B cell (primary cell): ENCODE measurements at regions not wholly inside any gene's neighbourhood (a gene's known extent, or its start where the extent isn't known, plus 50 kb on each side); places are given as distances from the start of the nearest gene placed in this dataset.

Source experiments
- ATAC-seq: fragments of 200-7000 bp; cut with Tn5 transposase; one replicate; pipeline ENCODE4 v1.10.0; 2021; ENCODE audit warnings: low read depth, mild to moderate bottlenecking, moderate number of reproducible peaks, moderate library complexity
- CTCF ChIA-PET: fragments of 350-600 bp; sonication (Branson Sonifier 250); formaldehyde crosslinking; loops from one replicate; lab custom pipeline; 2021; ENCODE audit warnings: antibody characterized with exemption, inconsistent platforms; lab: Charles Lee
- POLR2A ChIA-PET: fragments of 350-600 bp; sonication (Branson Sonifier 250); formaldehyde crosslinking; loops from one replicate; lab custom pipeline; 2021; ENCODE audit warnings: antibody characterized with exemption; lab: Charles Lee
- DNase-seq: peaks from one replicate; pipeline ENCODE4 v3.0.0; 2013
- H2AFZ ChIP-seq: 2 replicates; pipeline ENCODE4 v1.6.1; 2012; ENCODE audit warnings: mild to moderate bottlenecking, low read depth, low read length; ENCODE audit not compliant: insufficient read depth, poor library complexity, severe bottlenecking
- H3K27ac ChIP-seq, 2 donors: 1 replicate in 1 of 2; 2 replicates in 1 of 2; pipeline ENCODE4 v1.5.1; 2012 to 2013; ENCODE audit warnings: low read length in 2 of 2, mild to moderate bottlenecking in 2 of 2, moderate library complexity in 1 of 2
- H3K27me3 ChIP-seq, 4 experiments: fragments of 200-600 bp in 1 of 4; sonication (generic) in 1 of 4; replicated peaks in 1 of 4; 1 replicate in 2 of 4; 2 replicates in 2 of 4; pipeline versions ENCODE4 v1.6.1 to v1.7.0; 2013 to 2016; ENCODE audit warnings: low read length in 3 of 4, mild to moderate bottlenecking in 2 of 4, mixed read lengths in 1 of 4, moderate library complexity in 1 of 4; ENCODE audit not compliant: insufficient read depth in 4 of 4, control insufficient read depth in 3 of 4; ENCODE audit errors: control extremely low read depth in 1 of 4
- H3K36me3 ChIP-seq, 2 experiments: replicated peaks in 1 of 2; 1 replicate in 1 of 2; 2 replicates in 1 of 2; pipeline versions ENCODE4 v1.6.1 to v1.7.1; 2013; ENCODE audit warnings: low read length in 1 of 2; ENCODE audit not compliant: insufficient read depth in 2 of 2, control insufficient read depth in 1 of 2; ENCODE audit errors: control extremely low read depth in 1 of 2, extremely low read depth in 1 of 2
- H3K4me1 ChIP-seq, 2 donors: fragments of 200-600 bp in 1 of 2; sonication (generic) in 1 of 2; 1 replicate in 1 of 2; 2 replicates in 1 of 2; pipeline versions ENCODE4 v1.5.1 to v1.6.1; 2013 to 2017; ENCODE audit warnings: low read length in 2 of 2; ENCODE audit not compliant: control insufficient read depth in 2 of 2, insufficient read depth in 2 of 2
- H3K4me2 ChIP-seq: replicated peaks from 2 replicates; pipeline ENCODE3; 2012; ENCODE audit warnings: mild to moderate bottlenecking, low read depth, low read length; ENCODE audit not compliant: poor library complexity, severe bottlenecking
- H3K4me3 ChIP-seq, 5 experiments: fragments of 200-600 bp in 1 of 5; sonication (generic) in 1 of 5; 1 replicate in 3 of 5; 2 replicates in 2 of 5; pipeline versions ENCODE4 v1.5.1 to v1.7.0; 2011 to 2016; ENCODE audit warnings: low read length in 4 of 5, mild to moderate bottlenecking in 4 of 5, low read depth in 2 of 5, control low read depth in 1 of 5, moderate library complexity in 1 of 5; ENCODE audit not compliant: insufficient read depth in 1 of 5; ENCODE audit errors: control extremely low read depth in 1 of 5, extremely low read depth in 1 of 5
- H3K79me2 ChIP-seq: fragments of 200-600 bp; sonication (generic); one replicate; pipeline ENCODE4 v1.6.0; 2016; ENCODE audit warnings: low read length; ENCODE audit not compliant: control insufficient read depth, insufficient read depth
- H3K9ac ChIP-seq: fragments of 200-600 bp; sonication (generic); 2 replicates; pipeline ENCODE4 v1.6.1; 2017; ENCODE audit warnings: mild to moderate bottlenecking, low read length, moderate library complexity
- H3K9me3 ChIP-seq, 3 donors: one replicate each; pipeline versions ENCODE4 v1.6.1 to v1.7.1; 2013; ENCODE audit warnings: low read length in 2 of 3; ENCODE audit not compliant: control insufficient read depth in 2 of 3, insufficient read depth in 1 of 3; ENCODE audit errors: control extremely low read depth in 1 of 3
- H4K20me1 ChIP-seq: 2 replicates; pipeline ENCODE4 v1.6.0; 2012; ENCODE audit warnings: mild to moderate bottlenecking, low read length; ENCODE audit not compliant: insufficient read depth, control insufficient read depth, poor library complexity, severe bottlenecking
- H3K27ac Mint-ChIP-seq: one replicate; pipeline ENCODE4 v1.8.0; 2021; ENCODE audit warnings: mixed read lengths
- H3K27me3 Mint-ChIP-seq: one replicate; pipeline ENCODE4 v1.8.0; 2021; ENCODE audit warnings: mixed read lengths
- H3K4me1 Mint-ChIP-seq: one replicate; pipeline ENCODE4 v1.8.0; 2021; ENCODE audit warnings: mixed read lengths
- H3K4me3 Mint-ChIP-seq: one replicate; pipeline ENCODE4 v1.8.0; 2021; ENCODE audit warnings: mixed read lengths
- H3K9me3 Mint-ChIP-seq: one replicate; pipeline ENCODE4 v1.8.0; 2022; ENCODE audit warnings: mixed read lengths; ENCODE audit not compliant: insufficient read depth
- EZH2 ChIP-seq: IDR thresholded peaks from 2 replicates; pipeline ENCODE4 v1.6.1; 2012; ENCODE audit warnings: borderline replicate concordance, low read depth, mild to moderate bottlenecking, moderate library complexity, low read length; ENCODE audit not compliant: insufficient read depth, poor library complexity, severe bottlenecking
- WGBS: methylation state at CpG from one replicate; pipeline ENCODE4 v1.1.5; 2013; ENCODE audit warnings: missing lambda C conversion rate; ENCODE audit not compliant: insufficient coverage; 5-methylcytosine and 5-hydroxymethylcytosine counted together
- intact Hi-C: fragments of 100-400 bp; cut with micrococcal nuclease; formaldehyde crosslinking; loops from one replicate; pipeline ENCODE4 v1.10.0; 2022
- TF ChIP-seq, protein P1 (sequence below): fragments of 200-600 bp; IDR thresholded peaks from one replicate; pipeline ENCODE4 v1.8.0; 2022; ENCODE audit warnings: antibody characterized with exemption, mild to moderate bottlenecking

DNA sequence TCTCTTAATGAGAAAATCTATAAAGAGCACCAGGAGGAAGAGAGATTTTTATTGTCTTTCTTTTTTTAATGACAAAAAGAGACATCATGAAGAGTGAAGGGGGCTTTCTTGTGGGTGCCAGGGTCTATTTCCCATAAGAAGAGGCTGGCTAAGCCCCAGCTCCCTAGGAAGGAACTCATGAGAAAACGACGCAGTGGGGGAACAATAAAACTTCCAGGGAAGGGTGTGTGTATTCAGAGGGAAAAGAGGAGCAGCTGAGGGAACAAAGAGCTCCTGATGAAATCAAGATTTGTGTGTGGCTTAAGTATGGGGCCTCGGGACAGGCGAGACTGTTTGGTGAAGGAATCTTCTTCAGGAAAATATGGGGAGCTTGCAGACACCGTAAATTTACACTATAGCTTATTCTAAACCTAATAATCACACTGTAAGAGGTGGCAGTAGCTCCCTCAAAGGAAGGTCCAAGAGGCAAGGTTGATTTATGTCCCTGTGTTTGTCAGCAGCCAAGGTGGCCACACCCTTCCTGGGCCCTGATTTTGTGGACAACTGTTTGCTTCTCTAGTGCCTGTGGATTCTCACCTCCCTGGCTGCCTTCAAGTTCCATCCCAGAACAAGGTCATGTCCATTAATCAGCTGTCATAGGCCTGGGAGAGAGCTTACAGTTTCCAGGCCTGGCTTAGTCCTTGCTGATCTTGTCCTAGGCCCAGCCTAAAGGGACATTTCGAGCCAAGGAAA, 615.7 kb downstream of the INSC start:
- Histone ChIP-seq H3K4me3 (no peak overlapping the region), H3K4me2 (no peak overlapping the region), H3K4me1 (no peaks in the 10 kb centered on the region), H3K27ac (no peak overlapping the region), H2AFZ (no peak overlapping the region), H3K9me3 (no peaks in the 10 kb centered on the region), H3K36me3 (no peaks in the 10 kb centered on the region), H3K27me3 (no peaks in the 10 kb centered on the region), H3K9ac (no peak overlapping the region), H3K79me2 (no peaks in the 10 kb centered on the region), H4K20me1 (no peaks in the 10 kb centered on the region)
- WGBS, result 53% methylated on average over 3 of the region's 6 CpGs
- no peak for DNase-seq
- CTCF ChIA-PET, result no interaction called here
- no peaks in the 10 kb centered on the region for H3K4me1 Mint-ChIP-seq
- ATAC-seq, result no peak
- POLR2A ChIA-PET, result no interaction called here
- H3K27me3 Mint-ChIP-seq, result no peaks in the 10 kb centered on the region
- H3K9me3 Mint-ChIP-seq, result no peaks in the 10 kb centered on the region
- TF ChIP-seq, protein P1, sequence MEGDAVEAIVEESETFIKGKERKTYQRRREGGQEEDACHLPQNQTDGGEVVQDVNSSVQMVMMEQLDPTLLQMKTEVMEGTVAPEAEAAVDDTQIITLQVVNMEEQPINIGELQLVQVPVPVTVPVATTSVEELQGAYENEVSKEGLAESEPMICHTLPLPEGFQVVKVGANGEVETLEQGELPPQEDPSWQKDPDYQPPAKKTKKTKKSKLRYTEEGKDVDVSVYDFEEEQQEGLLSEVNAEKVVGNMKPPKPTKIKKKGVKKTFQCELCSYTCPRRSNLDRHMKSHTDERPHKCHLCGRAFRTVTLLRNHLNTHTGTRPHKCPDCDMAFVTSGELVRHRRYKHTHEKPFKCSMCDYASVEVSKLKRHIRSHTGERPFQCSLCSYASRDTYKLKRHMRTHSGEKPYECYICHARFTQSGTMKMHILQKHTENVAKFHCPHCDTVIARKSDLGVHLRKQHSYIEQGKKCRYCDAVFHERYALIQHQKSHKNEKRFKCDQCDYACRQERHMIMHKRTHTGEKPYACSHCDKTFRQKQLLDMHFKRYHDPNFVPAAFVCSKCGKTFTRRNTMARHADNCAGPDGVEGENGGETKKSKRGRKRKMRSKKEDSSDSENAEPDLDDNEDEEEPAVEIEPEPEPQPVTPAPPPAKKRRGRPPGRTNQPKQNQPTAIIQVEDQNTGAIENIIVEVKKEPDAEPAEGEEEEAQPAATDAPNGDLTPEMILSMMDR, result no peak
- no peak for TF ChIP-seq EZH2
- no peak overlapping the region for H3K27ac Mint-ChIP-seq
- H3K4me3 Mint-ChIP-seq, result no peak overlapping the region
- intact Hi-C loops, result no loop called here

DNA sequence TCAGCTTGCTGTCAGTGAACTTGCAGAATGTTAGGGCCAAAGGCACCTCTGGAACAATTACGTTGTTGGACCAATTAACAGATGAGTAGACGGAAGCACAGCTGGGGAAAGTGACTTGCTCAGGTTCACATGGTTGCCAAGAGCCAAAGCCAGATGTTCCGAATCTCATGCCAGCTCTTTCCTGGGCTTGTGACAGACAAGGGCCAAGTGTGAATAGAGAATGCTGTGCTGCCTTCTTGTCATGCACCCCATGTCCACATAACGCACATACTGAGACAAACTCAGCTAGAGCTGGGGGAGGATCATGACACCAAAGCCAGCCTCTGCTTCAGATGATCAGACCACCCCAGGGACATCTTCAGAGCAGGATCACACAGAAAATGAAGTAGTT, 616.3 kb downstream of the INSC start:
- intact Hi-C loops, result no loop called here
- Histone ChIP-seq H2AFZ (no peak overlapping the region), H3K4me2 (no peak overlapping the region), H3K4me3 (no peak overlapping the region), H4K20me1 (no peaks in the 10 kb centered on the region), H3K36me3 (no peaks in the 10 kb centered on the region), H3K79me2 (no peaks in the 10 kb centered on the region), H3K9ac (no peak overlapping the region), H3K27ac (no peak overlapping the region), H3K9me3 (no peaks in the 10 kb centered on the region), H3K27me3 (no peaks in the 10 kb centered on the region), H3K4me1 (no peaks in the 10 kb centered on the region)
- POLR2A ChIA-PET, result no interaction called here
- H3K4me3 Mint-ChIP-seq, result no peak overlapping the region
- no peak overlapping the region for H3K27ac Mint-ChIP-seq
- H3K27me3 Mint-ChIP-seq, result no peaks in the 10 kb centered on the region
- H3K4me1 Mint-ChIP-seq, result no peaks in the 10 kb centered on the region
- DNase-seq, result no peak
- CTCF ChIA-PET, result no interaction called here
- no peaks in the 10 kb centered on the region for H3K9me3 Mint-ChIP-seq
- 87% methylated on average over 4 of the region's 4 CpGs for WGBS
- no peak for ATAC-seq
- TF ChIP-seq EZH2, result no peak
- TF ChIP-seq, protein P1, result no peak
